Activated naive CD8-positive, alpha-beta T cell treated with anti-CD3 and anti-CD28 coated beads for 36 hours (primary cell): ENCODE measurements at regions not wholly inside any gene's neighbourhood (a gene's known extent, or its start where the extent isn't known, plus 50 kb on each side); places are given as distances from the start of the nearest gene placed in this dataset.
"Not testable (repeated sequence)": the region's sequence is repeated elsewhere in the genome, so short reads cannot be mapped to it uniquely, and the experiment has no call there.

Experiments
- DNase-seq: peaks from one replicate; pipeline ENCODE4 v3.0.0; 2021
- H3K27ac Mint-ChIP-seq: one replicate; pipeline ENCODE4 v1.8.0; 2022; ENCODE audit warnings: mild to moderate bottlenecking, moderate library complexity, mixed read lengths
- H3K27me3 Mint-ChIP-seq: one replicate; pipeline ENCODE4 v1.8.0; 2022; ENCODE audit warnings: mild to moderate bottlenecking, mixed read lengths
- H3K36me3 Mint-ChIP-seq: one replicate; pipeline ENCODE4 v1.8.0; 2021; ENCODE audit warnings: mild to moderate bottlenecking, mixed read lengths
- H3K4me1 Mint-ChIP-seq: one replicate; pipeline ENCODE4 v1.8.0; 2021; ENCODE audit warnings: mixed read lengths
- H3K4me3 Mint-ChIP-seq: one replicate; pipeline ENCODE4 v1.8.0; 2022; ENCODE audit warnings: mild to moderate bottlenecking, moderate library complexity, mixed read lengths
- H3K9me3 Mint-ChIP-seq: one replicate; pipeline ENCODE4 v1.8.0; 2022; ENCODE audit warnings: mixed read lengths

GRCh38 chr2:87547966-87548365 lies 199.9 kb upstream of the PLGLB2 start:
- H3K36me3 Mint-ChIP-seq, DNase-seq, H3K4me3 Mint-ChIP-seq, H3K4me1 Mint-ChIP-seq, H3K27me3 Mint-ChIP-seq, H3K9me3 Mint-ChIP-seq: not testable (repeated sequence)
- peak overlapping the region; percentile 91 for H3K27ac Mint-ChIP-seq

- DNase-seq, H3K27me3 Mint-ChIP-seq, H3K36me3 Mint-ChIP-seq, H3K4me3 Mint-ChIP-seq, H3K9me3 Mint-ChIP-seq: not testable (repeated sequence)
- peaks cover 10% of the 10 kb centered on the region for H3K4me1 Mint-ChIP-seq
- H3K27ac Mint-ChIP-seq = peak overlapping the region; percentile 91
Observed at GRCh38 chr2:87548681-87549536, 199.0 kb upstream of the PLGLB2 start.

DNA sequence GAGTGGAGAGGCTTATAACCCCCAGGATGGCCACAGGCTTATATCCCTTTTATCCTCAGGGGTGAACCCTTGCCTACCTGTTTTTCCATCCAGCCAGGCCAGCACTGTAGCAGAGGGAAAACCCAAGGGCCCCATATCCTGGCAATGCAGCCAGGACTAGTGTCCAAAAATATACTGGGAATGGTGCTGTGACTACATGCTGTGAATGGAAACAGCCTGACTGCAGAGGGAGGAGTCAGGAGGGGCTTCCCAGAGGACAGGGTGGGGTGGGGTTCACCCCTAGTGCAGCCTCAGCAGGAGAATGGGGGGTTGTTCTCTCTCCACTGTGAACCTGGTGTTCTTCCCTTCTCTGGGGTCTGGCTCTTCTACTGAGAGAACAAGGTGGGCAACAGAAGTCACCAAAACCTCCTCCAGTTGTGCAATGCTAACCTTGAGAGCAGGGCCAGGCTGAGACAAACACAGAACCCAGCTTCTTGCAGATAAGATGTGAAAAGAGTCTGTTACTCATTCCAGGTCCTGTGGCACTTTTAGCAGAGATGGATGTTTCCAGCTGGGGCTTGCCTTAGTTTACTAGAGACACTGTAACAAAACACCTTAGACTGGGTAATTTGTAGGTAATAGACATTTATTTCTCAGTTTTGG lies 198.2 kb upstream of the PLGLB2 start:
- peaks cover 10% of the 10 kb centered on the region for H3K4me1 Mint-ChIP-seq
- not testable (repeated sequence) for DNase-seq, H3K9me3 Mint-ChIP-seq, H3K36me3 Mint-ChIP-seq, H3K4me3 Mint-ChIP-seq, H3K27me3 Mint-ChIP-seq
- H3K27ac Mint-ChIP-seq = peak overlapping the region; percentile 85

DNA sequence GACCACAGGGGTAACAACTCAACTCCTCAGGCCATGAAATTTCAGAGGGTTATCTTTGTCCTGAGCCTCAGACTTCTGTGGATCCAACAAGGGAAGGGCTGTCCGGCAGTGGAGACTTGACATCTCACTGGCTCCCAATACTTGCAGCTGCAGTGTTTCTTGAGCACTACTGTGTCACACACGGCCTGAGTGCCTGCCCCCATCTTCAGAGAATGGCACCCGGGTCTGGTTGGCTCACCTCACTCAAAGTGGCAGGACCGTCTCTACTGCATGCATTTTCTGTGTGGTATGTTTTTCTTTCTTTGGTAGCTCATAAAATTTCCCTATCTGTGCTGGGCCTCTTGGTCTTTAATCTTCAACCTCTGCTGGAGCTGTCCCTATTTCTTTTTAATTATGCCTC lies 193.2 kb upstream of the PLGLB2 start:
- H3K9me3 Mint-ChIP-seq, H3K27me3 Mint-ChIP-seq, H3K36me3 Mint-ChIP-seq, H3K4me3 Mint-ChIP-seq, H3K27ac Mint-ChIP-seq, DNase-seq: not testable (repeated sequence)
- peaks cover 11% of the 10 kb centered on the region for H3K4me1 Mint-ChIP-seq

- not testable (repeated sequence) for H3K4me3 Mint-ChIP-seq, H3K27me3 Mint-ChIP-seq, H3K27ac Mint-ChIP-seq, H3K9me3 Mint-ChIP-seq, H3K36me3 Mint-ChIP-seq
- H3K4me1 Mint-ChIP-seq = peaks cover 11% of the 10 kb centered on the region
- peak; percentile 17 for DNase-seq
Observed at GRCh38 chr2:87555082-87555481, 192.8 kb upstream of the PLGLB2 start.

DNA sequence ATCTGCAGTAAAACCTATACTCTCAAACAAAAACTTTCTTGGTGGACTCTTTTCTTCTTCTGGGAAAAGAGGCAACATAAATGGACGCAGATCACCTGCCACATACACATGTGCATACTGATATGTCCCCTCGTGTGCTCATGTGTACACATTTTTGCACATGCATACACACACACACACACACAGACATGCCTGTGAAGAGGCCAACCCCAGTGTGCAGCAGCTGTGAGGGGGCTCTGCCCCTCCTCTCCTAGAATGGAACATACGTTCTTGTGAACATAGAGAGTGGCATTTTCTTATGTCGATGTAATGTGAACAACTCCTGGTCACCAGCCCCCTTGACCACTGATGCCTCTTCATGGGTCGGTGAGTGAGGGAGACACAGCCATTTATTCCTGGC lies 188.9 kb upstream of the PLGLB2 start:
- H3K36me3 Mint-ChIP-seq, H3K4me1 Mint-ChIP-seq, DNase-seq, H3K4me3 Mint-ChIP-seq, H3K27me3 Mint-ChIP-seq, H3K9me3 Mint-ChIP-seq, H3K27ac Mint-ChIP-seq: not testable (repeated sequence)

- H3K27ac Mint-ChIP-seq, H3K4me3 Mint-ChIP-seq, H3K27me3 Mint-ChIP-seq, H3K9me3 Mint-ChIP-seq, H3K36me3 Mint-ChIP-seq, DNase-seq, H3K4me1 Mint-ChIP-seq: not testable (repeated sequence)
Observed at GRCh38 chr2:87559735-87560134, 188.2 kb upstream of the PLGLB2 start.

DNA sequence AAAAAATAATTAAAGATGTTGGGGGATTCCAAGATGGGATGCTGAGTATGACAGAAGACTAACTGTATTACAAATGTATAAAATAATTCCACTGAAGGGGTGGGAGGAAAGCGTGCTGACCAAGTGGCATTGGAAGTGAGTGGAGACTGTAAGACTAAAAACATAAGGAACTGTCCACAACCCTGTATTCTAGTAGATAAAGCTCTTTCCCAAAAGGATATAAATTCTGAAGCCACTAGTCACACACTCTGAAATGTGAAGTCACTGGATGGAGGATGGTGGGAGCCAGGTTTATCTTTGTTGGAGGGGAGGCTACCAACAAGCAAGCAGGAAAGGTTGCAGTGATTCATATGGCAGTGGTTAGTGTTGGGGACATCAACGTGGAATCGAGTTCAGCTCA lies 182.8 kb upstream of the PLGLB2 start:
- H3K4me1 Mint-ChIP-seq = peaks cover 16% of the 10 kb centered on the region
- not testable (repeated sequence) for H3K27me3 Mint-ChIP-seq, DNase-seq, H3K4me3 Mint-ChIP-seq, H3K27ac Mint-ChIP-seq, H3K9me3 Mint-ChIP-seq, H3K36me3 Mint-ChIP-seq

- H3K27ac Mint-ChIP-seq, DNase-seq, H3K4me3 Mint-ChIP-seq, H3K36me3 Mint-ChIP-seq, H3K27me3 Mint-ChIP-seq, H3K9me3 Mint-ChIP-seq: not testable (repeated sequence)
- H3K4me1 Mint-ChIP-seq = peaks cover 17% of the 10 kb centered on the region
Observed at GRCh38 chr2:87566531-87566930, 181.4 kb upstream of the PLGLB2 start.

DNA sequence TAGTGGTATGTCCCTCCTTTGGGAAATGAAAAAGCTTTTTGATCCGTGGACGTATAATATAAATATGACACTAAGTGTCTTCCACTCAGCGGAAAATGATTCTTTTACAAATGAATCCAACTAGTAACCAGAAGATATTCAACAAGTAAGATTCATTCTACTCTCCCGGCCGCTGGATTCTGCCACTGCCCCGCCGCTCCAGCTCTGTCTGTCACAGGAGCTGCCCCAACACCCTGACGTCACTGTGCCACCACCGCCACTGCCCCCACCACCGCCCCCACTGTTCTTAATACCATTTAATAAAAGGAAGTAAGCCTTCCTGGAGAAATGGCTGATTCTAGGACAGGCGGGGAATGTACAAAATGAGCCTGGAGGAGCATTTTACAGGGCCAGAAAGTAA lies 180.8 kb upstream of the PLGLB2 start:
- not testable (repeated sequence) for H3K4me3 Mint-ChIP-seq, H3K27ac Mint-ChIP-seq, H3K36me3 Mint-ChIP-seq, DNase-seq, H3K9me3 Mint-ChIP-seq, H3K27me3 Mint-ChIP-seq
- H3K4me1 Mint-ChIP-seq = peaks cover 17% of the 10 kb centered on the region

DNA sequence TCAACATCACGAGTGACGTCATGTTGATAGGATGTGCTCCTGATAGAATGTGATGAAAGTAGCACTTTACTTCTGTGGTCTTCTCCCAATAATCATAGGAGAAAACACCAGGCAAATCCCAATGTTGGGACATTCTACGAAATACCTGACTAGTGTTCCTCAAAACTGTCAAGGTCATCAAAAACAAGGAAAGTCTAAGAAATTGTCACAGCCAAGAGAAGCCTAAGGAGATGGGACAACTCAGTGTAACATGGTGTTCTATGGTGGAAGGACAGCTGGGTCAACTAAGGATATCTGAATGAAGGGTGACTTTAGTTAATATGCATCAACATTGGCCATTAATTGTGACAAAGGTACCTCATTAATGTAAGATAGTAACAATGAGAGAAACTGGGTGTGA lies 180.0 kb upstream of the PLGLB2 start:
- not testable (repeated sequence) for H3K9me3 Mint-ChIP-seq, H3K27ac Mint-ChIP-seq, DNase-seq, H3K4me3 Mint-ChIP-seq, H3K36me3 Mint-ChIP-seq, H3K27me3 Mint-ChIP-seq
- H3K4me1 Mint-ChIP-seq = peaks cover 17% of the 10 kb centered on the region

- not testable (repeated sequence) for H3K9me3 Mint-ChIP-seq, DNase-seq, H3K27me3 Mint-ChIP-seq, H3K36me3 Mint-ChIP-seq, H3K27ac Mint-ChIP-seq, H3K4me3 Mint-ChIP-seq
- peaks cover 17% of the 10 kb centered on the region for H3K4me1 Mint-ChIP-seq
Observed at GRCh38 chr2:87568554-87569278, 179.2 kb upstream of the PLGLB2 start.

DNA sequence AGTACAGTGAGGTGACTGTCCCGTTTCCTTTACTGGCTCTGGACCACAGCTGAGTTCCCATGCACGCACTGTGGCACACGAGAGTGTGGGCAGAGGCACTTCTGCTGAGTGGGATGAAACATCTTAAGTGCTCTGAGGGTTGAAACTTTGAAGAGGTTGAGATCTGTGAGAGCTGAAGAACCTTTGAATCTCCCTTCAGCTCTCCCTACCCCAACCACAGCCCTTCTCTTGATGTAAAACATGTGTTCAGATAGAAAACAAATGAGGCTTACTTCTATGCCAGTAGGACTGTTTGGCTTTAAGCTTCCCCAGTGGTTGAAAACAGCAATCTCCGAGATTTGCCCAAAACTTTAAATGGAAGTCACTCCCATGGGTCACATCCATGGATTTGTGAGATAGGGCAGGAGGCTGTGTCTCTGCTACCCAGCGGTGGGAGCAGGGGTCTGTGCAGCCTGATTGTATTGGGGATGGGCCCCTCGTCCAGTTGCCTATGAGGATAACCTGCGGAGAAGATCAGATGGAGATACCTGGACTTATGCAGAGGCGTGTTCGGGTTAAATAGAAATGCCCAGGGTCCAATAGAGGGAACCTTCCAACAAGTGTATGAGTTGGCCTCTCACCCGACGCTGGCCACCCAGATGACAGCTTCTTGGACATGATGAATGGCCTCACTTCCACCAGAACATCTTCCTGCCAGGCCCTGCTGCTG lies 178.0 kb upstream of the PLGLB2 start:
- DNase-seq, H3K4me3 Mint-ChIP-seq, H3K36me3 Mint-ChIP-seq, H3K9me3 Mint-ChIP-seq, H3K27me3 Mint-ChIP-seq: not testable (repeated sequence)
- Mint-ChIP-seq H3K4me1 (peaks cover 17% of the 10 kb centered on the region), H3K27ac (peak overlapping the region; percentile 66)

GRCh38 chr2:87571889-87572465 lies 175.9 kb upstream of the PLGLB2 start:
- H3K4me1 Mint-ChIP-seq = peaks cover 15% of the 10 kb centered on the region
- H3K27ac Mint-ChIP-seq = not testable (repeated sequence)

GRCh38 chr2:87572906-87573305 lies 175.0 kb upstream of the PLGLB2 start:
- not testable (repeated sequence) for H3K27ac Mint-ChIP-seq, H3K4me3 Mint-ChIP-seq, H3K36me3 Mint-ChIP-seq, H3K9me3 Mint-ChIP-seq, DNase-seq, H3K27me3 Mint-ChIP-seq
- peaks cover 15% of the 10 kb centered on the region for H3K4me1 Mint-ChIP-seq

More at GRCh38 chr2:87571889-87572465, 175.9 kb upstream of the PLGLB2 start:
- H3K36me3 Mint-ChIP-seq, H3K4me3 Mint-ChIP-seq, DNase-seq, H3K9me3 Mint-ChIP-seq, H3K27me3 Mint-ChIP-seq: not testable (repeated sequence)
